Liver (tissue), 8 donors: ENCODE measurements at regions not wholly inside any gene's neighbourhood (a gene's known extent, or its start where the extent isn't known, plus 50 kb on each side); places are given as distances from the start of the nearest gene placed in this dataset.

Experiments used
- DNase-seq: peaks from one replicate; pipeline ENCODE4 v3.0.0-alpha.2; 2017; ENCODE audit warnings: low spot score
- H3K27ac ChIP-seq, 2 donors: one replicate each; pipeline ENCODE4 v1.7.0; 2013; ENCODE audit warnings: inconsistent platforms in 2 of 2, low read length in 2 of 2, control low read depth in 1 of 2, low read depth in 1 of 2, mild to moderate bottlenecking in 1 of 2
- H3K27me3 ChIP-seq, 4 donors: one replicate each; pipeline versions ENCODE4 v1.6.1 to v1.7.0; 2013; ENCODE audit warnings: low read length in 3 of 4, inconsistent platforms in 1 of 4, mild to moderate bottlenecking in 1 of 4, moderate library complexity in 1 of 4; ENCODE audit not compliant: control insufficient read depth in 4 of 4, insufficient read depth in 4 of 4
- H3K36me3 ChIP-seq, 4 donors: one replicate each; pipeline versions ENCODE4 v1.6.1 to v1.7.0; 2013; ENCODE audit warnings: low read length in 3 of 4, mild to moderate bottlenecking in 3 of 4, low read depth in 1 of 4, moderate library complexity in 1 of 4; ENCODE audit not compliant: control insufficient read depth in 4 of 4, insufficient read depth in 3 of 4
- H3K4me1 ChIP-seq, 4 donors: one replicate each; pipeline versions ENCODE4 v1.6.1 to v1.7.0; 2013; ENCODE audit warnings: low read length in 3 of 4, mild to moderate bottlenecking in 3 of 4, moderate library complexity in 1 of 4; ENCODE audit not compliant: control insufficient read depth in 4 of 4, insufficient read depth in 4 of 4
- H3K4me3 ChIP-seq, 3 donors: one replicate each; pipeline versions ENCODE4 v1.6.1 to v1.7.0; 2013; ENCODE audit warnings: low read length in 3 of 3, control low read depth in 1 of 3, low read depth in 1 of 3, mild to moderate bottlenecking in 1 of 3
- H3K9ac ChIP-seq, 2 donors: one replicate each; pipeline ENCODE4 v1.7.0; 2013; ENCODE audit warnings: low read length in 2 of 2, mild to moderate bottlenecking in 2 of 2, moderate library complexity in 2 of 2, control low read depth in 1 of 2, low read depth in 1 of 2
- H3K9me3 ChIP-seq, 4 donors: one replicate each; pipeline versions ENCODE4 v1.6.1 to v1.7.0; 2013; ENCODE audit warnings: low read length in 3 of 4; ENCODE audit not compliant: control insufficient read depth in 4 of 4
- FOXA1 ChIP-seq: IDR thresholded peaks from 2 replicates; pipeline ENCODE4 v1.6.1; 2016; ENCODE audit warnings: antibody characterized with exemption
- FOXA2 ChIP-seq: IDR thresholded peaks from 2 replicates; pipeline ENCODE4 v1.6.1; 2016; ENCODE audit warnings: antibody characterized with exemption
- GABPA ChIP-seq, 2 donors: IDR thresholded peaks in 1 of 2; conservative IDR thresholded peaks in 1 of 2; 2 replicates each; pipeline ENCODE4 v1.6.1; 2016; ENCODE audit warnings: antibody characterized with exemption in 2 of 2, mild to moderate bottlenecking in 1 of 2, moderate library complexity in 1 of 2
- HNF4A ChIP-seq, 2 donors: conservative IDR thresholded peaks; 2 replicates each; pipeline ENCODE4 v1.6.1; 2016; ENCODE audit warnings: antibody characterized with exemption in 2 of 2, mild to moderate bottlenecking in 2 of 2
- NR2F2 ChIP-seq: IDR thresholded peaks from 2 replicates; pipeline ENCODE4 v1.6.1; 2016; ENCODE audit warnings: antibody characterized with exemption
- RAD21 ChIP-seq, 2 donors: IDR thresholded peaks; 2 replicates each; pipeline ENCODE4 v1.6.1; 2016; ENCODE audit warnings: antibody characterized with exemption in 2 of 2, mild to moderate bottlenecking in 2 of 2
- RXRA ChIP-seq, 2 donors: IDR thresholded peaks; 2 replicates each; pipeline ENCODE4 v1.6.1; 2017 to 2018; ENCODE audit warnings: antibody characterized with exemption in 2 of 2, mild to moderate bottlenecking in 1 of 2
- SP1 ChIP-seq: IDR thresholded peaks from 2 replicates; pipeline ENCODE4 v1.6.1; 2018; ENCODE audit warnings: antibody characterized with exemption, mild to moderate bottlenecking
- TAF1 ChIP-seq: conservative IDR thresholded peaks from 2 replicates; pipeline ENCODE4 v1.6.1; 2016; ENCODE audit warnings: antibody characterized with exemption, mild to moderate bottlenecking
- WGBS: extraction: QIAGEN DNeasy Blood & Tissue Kit; methylation state at CpG from one replicate; pipeline ENCODE4 v1.1.7; 2013; 5-methylcytosine and 5-hydroxymethylcytosine counted together
- TF ChIP-seq, protein P1 (sequence below): IDR thresholded peaks from 2 replicates; pipeline ENCODE4 v1.6.1; 2016; ENCODE audit warnings: antibody characterized with exemption, mild to moderate bottlenecking
- TF ChIP-seq, protein P2 (sequence below): fragments of 150-350 bp; IDR thresholded peaks from 2 replicates; pipeline ENCODE4 v1.5.1; 2017; ENCODE audit warnings: improper control_type of control experiment, low read depth, low read length; ENCODE audit not compliant: missing input control
- TF ChIP-seq, protein P3 (sequence below): IDR thresholded peaks from 2 replicates; pipeline ENCODE4 v1.6.1; 2016; ENCODE audit warnings: antibody characterized with exemption
- TF ChIP-seq, protein P4 (sequence below): IDR thresholded peaks from 2 replicates; pipeline ENCODE4 v1.6.1; 2016; ENCODE audit warnings: antibody characterized with exemption
- donor health status: healthy.
- donor health status: healthy.
- donor health status: healthy.
- donor health status: healthy.
- donor health status: healthy.

GRCh38 chr1:9422321-9422720 lies 116.9 kb upstream of the SLC25A33 start:
- H3K9me3 ChIP-seq, result no peaks in the 10 kb centered on the region
- no peak overlapping the region for H3K4me3 ChIP-seq
- no peaks in the 10 kb centered on the region for H3K4me1 ChIP-seq
- H3K36me3 ChIP-seq, result no peaks in the 10 kb centered on the region
- 93% methylated on average over 14 of the region's 14 CpGs for WGBS
- H3K27ac ChIP-seq, result no peak overlapping the region
- no peak for TF ChIP-seq HNF4A (conservative IDR thresholded peaks at IDR 0.05)
- H3K9ac ChIP-seq, result no peak overlapping the region
- DNase-seq, result no peak
- no peaks in the 10 kb centered on the region for H3K27me3 ChIP-seq

GRCh38 chr1:9422911-9423505 lies 116.3 kb upstream of the SLC25A33 start:
- Histone ChIP-seq H3K9me3 (no peaks in the 10 kb centered on the region), H3K4me1 (no peaks in the 10 kb centered on the region), H3K9ac (no peak overlapping the region), H3K36me3 (no peaks in the 10 kb centered on the region), H3K4me3 (no peak overlapping the region), H3K27me3 (no peaks in the 10 kb centered on the region), H3K27ac (no peak overlapping the region)
- DNase-seq, result no peak
- TF ChIP-seq, protein P1, sequence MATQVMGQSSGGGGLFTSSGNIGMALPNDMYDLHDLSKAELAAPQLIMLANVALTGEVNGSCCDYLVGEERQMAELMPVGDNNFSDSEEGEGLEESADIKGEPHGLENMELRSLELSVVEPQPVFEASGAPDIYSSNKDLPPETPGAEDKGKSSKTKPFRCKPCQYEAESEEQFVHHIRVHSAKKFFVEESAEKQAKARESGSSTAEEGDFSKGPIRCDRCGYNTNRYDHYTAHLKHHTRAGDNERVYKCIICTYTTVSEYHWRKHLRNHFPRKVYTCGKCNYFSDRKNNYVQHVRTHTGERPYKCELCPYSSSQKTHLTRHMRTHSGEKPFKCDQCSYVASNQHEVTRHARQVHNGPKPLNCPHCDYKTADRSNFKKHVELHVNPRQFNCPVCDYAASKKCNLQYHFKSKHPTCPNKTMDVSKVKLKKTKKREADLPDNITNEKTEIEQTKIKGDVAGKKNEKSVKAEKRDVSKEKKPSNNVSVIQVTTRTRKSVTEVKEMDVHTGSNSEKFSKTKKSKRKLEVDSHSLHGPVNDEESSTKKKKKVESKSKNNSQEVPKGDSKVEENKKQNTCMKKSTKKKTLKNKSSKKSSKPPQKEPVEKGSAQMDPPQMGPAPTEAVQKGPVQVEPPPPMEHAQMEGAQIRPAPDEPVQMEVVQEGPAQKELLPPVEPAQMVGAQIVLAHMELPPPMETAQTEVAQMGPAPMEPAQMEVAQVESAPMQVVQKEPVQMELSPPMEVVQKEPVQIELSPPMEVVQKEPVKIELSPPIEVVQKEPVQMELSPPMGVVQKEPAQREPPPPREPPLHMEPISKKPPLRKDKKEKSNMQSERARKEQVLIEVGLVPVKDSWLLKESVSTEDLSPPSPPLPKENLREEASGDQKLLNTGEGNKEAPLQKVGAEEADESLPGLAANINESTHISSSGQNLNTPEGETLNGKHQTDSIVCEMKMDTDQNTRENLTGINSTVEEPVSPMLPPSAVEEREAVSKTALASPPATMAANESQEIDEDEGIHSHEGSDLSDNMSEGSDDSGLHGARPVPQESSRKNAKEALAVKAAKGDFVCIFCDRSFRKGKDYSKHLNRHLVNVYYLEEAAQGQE, result no peak
- TF ChIP-seq, protein P2, sequence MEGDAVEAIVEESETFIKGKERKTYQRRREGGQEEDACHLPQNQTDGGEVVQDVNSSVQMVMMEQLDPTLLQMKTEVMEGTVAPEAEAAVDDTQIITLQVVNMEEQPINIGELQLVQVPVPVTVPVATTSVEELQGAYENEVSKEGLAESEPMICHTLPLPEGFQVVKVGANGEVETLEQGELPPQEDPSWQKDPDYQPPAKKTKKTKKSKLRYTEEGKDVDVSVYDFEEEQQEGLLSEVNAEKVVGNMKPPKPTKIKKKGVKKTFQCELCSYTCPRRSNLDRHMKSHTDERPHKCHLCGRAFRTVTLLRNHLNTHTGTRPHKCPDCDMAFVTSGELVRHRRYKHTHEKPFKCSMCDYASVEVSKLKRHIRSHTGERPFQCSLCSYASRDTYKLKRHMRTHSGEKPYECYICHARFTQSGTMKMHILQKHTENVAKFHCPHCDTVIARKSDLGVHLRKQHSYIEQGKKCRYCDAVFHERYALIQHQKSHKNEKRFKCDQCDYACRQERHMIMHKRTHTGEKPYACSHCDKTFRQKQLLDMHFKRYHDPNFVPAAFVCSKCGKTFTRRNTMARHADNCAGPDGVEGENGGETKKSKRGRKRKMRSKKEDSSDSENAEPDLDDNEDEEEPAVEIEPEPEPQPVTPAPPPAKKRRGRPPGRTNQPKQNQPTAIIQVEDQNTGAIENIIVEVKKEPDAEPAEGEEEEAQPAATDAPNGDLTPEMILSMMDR, result no peak
- TF ChIP-seq FOXA1, result no peak
- TF ChIP-seq NR2F2, result no peak
- no peak for TF ChIP-seq RAD21 (IDR thresholded peaks at IDR 0.05)
- no peak for TF ChIP-seq TAF1
- TF ChIP-seq SP1, result no peak
- WGBS, result 95% methylated on average over 12 of the region's 12 CpGs

DNA sequence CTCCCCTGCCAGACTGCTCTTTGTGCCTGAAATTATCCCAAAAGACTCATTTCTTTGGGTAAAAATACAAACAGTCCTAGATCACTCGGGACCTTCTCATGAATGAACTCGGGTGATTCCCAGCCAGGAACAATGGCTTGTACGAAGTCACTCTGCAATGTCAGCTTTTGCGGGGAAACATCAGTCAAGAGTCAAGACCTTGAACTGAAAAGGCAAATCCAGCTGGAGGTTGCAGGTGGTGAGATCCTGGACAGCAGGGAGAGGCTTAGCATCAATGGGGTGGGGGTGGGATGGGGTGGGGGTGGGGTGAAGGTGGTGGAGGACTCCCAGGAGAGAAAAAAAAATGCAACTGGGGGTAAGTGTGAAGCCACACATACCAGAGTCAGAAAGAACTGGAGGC lies 115.0 kb upstream of the SLC25A33 start:
- no peak for DNase-seq
- no peaks in the 10 kb centered on the region for H3K36me3 ChIP-seq
- H3K4me1 ChIP-seq, result peaks cover 0 to 9% (median 2%) of the 10 kb centered on the region in 4 donors
- no peak overlapping the region for H3K9ac ChIP-seq
- no peak overlapping the region for H3K4me3 ChIP-seq
- H3K27me3 ChIP-seq, result no peaks in the 10 kb centered on the region
- H3K27ac ChIP-seq, result no peak overlapping the region
- 80% methylated on average over 4 of the region's 4 CpGs for WGBS
- no peaks in the 10 kb centered on the region for H3K9me3 ChIP-seq
- TF ChIP-seq HNF4A (conservative IDR thresholded peaks at IDR 0.05), result no peak
- TF ChIP-seq, protein P3, sequence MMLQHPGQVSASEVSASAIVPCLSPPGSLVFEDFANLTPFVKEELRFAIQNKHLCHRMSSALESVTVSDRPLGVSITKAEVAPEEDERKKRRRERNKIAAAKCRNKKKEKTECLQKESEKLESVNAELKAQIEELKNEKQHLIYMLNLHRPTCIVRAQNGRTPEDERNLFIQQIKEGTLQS, result no peak
- no peak for TF ChIP-seq FOXA1
- TF ChIP-seq RXRA (IDR thresholded peaks at IDR 0.05), result no peak
- TF ChIP-seq RAD21 (IDR thresholded peaks at IDR 0.05), result no peak
- TF ChIP-seq, protein P2, result no peak
- no peak for TF ChIP-seq GABPA (IDR thresholded peaks at IDR 0.05 in 1 of 2, conservative IDR thresholded peaks at IDR 0.05 in 1 of 2)
- TF ChIP-seq, protein P4, sequence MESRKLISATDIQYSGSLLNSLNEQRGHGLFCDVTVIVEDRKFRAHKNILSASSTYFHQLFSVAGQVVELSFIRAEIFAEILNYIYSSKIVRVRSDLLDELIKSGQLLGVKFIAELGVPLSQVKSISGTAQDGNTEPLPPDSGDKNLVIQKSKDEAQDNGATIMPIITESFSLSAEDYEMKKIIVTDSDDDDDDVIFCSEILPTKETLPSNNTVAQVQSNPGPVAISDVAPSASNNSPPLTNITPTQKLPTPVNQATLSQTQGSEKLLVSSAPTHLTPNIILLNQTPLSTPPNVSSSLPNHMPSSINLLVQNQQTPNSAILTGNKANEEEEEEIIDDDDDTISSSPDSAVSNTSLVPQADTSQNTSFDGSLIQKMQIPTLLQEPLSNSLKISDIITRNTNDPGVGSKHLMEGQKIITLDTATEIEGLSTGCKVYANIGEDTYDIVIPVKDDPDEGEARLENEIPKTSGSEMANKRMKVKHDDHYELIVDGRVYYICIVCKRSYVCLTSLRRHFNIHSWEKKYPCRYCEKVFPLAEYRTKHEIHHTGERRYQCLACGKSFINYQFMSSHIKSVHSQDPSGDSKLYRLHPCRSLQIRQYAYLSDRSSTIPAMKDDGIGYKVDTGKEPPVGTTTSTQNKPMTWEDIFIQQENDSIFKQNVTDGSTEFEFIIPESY, result no peak
- TF ChIP-seq FOXA2, result no peak
- no peak for TF ChIP-seq NR2F2
- no peak for TF ChIP-seq SP1
